IMR-90 (cell line): ENCODE measurements at regions not wholly inside any gene's neighbourhood (a gene's known extent, or its start where the extent isn't known, plus 50 kb on each side); places are given as distances from the start of the nearest gene placed in this dataset.

Source experiments
- ATAC-seq: fragments of 200-7000 bp; cut with Tn5 transposase; 2 replicates; pipeline ENCODE4 v1.9.1; 2020; ENCODE audit warnings: low read depth, mild to moderate bottlenecking, moderate library complexity
- BruUV-seq: library from RNA; stranded (reverse); fragments of 400-500 nt; replicated peaks from 2 replicates; lab custom pipeline; 2021; lab: Mats Ljungman, UMichigan
- CTCF ChIA-PET: fragments of 300-600 bp; formaldehyde crosslinking; extraction: SDS; loops from one replicate; lab custom pipeline; 2021; ENCODE audit warnings: antibody characterized with exemption; lab: Yijun Ruan, JAX
- POLR2A ChIA-PET: fragments of 300-600 bp; sonication (Branson Sonifier 250); formaldehyde crosslinking; loops from one replicate; lab custom pipeline; 2022; ENCODE audit warnings: antibody characterized with exemption; ENCODE audit not compliant: unreplicated experiment; lab: Charles Lee
- DNase-seq: peaks from one replicate; pipeline ENCODE4 v3.0.0; 2013
- H2AFZ ChIP-seq: replicated peaks from 2 replicates; pipeline ENCODE3; 2013; ENCODE audit warnings: low read length, mild to moderate bottlenecking; ENCODE audit not compliant: poor library complexity
- H2AK5ac ChIP-seq: 2 replicates; pipeline ENCODE4 v1.6.1; 2013; ENCODE audit warnings: low read depth, low read length, inconsistent platforms
- H2AK9ac ChIP-seq: replicated peaks from 2 replicates; pipeline ENCODE3; 2013; ENCODE audit warnings: mild to moderate bottlenecking, low read depth, low read length, moderate library complexity; ENCODE audit not compliant: poor library complexity
- H2BK120ac ChIP-seq: 2 replicates; pipeline ENCODE4 v1.6.1; 2013; ENCODE audit warnings: low read depth, low read length, inconsistent platforms
- H2BK15ac ChIP-seq: 3 replicates; pipeline ENCODE4 v1.6.1; 2013; ENCODE audit warnings: low read depth, low read length, inconsistent platforms
- H2BK20ac ChIP-seq: 2 replicates; pipeline ENCODE4 v1.6.1; 2013; ENCODE audit warnings: low read depth, mild to moderate bottlenecking, inconsistent platforms, low read length, moderate library complexity
- H2BK5ac ChIP-seq: 2 replicates; pipeline ENCODE4 v1.6.1; 2013; ENCODE audit warnings: mild to moderate bottlenecking, low read depth, low read length, inconsistent platforms; ENCODE audit not compliant: poor library complexity, severe bottlenecking
- H3K14ac ChIP-seq: replicated peaks from 2 replicates; pipeline ENCODE4 v1.6.1; 2013; ENCODE audit warnings: low read depth, low read length, inconsistent platforms
- H3K18ac ChIP-seq: 2 replicates; pipeline ENCODE4 v1.6.1; 2013; ENCODE audit warnings: low read depth, low read length, control low read depth
- H3K23ac ChIP-seq: 2 replicates; pipeline ENCODE4 v1.6.1; 2013; ENCODE audit warnings: low read depth, low read length, inconsistent platforms
- H3K27ac ChIP-seq: 2 replicates; pipeline ENCODE4 v1.5.1; 2013; ENCODE audit warnings: mild to moderate bottlenecking, control low read depth, low read length; ENCODE audit not compliant: insufficient read depth
- H3K27me3 ChIP-seq: 2 replicates; pipeline ENCODE4 v1.6.1; 2013; ENCODE audit warnings: low read length; ENCODE audit not compliant: control insufficient read depth, insufficient read depth
- H3K36me3 ChIP-seq: 2 replicates; pipeline ENCODE4 v1.6.1; 2013; ENCODE audit warnings: low read length, mixed read lengths; ENCODE audit not compliant: control insufficient read depth, insufficient read depth
- H3K4ac ChIP-seq: 2 replicates; pipeline ENCODE4 v1.6.1; 2013; ENCODE audit warnings: low read depth, low read length, inconsistent platforms
- H3K4me1 ChIP-seq: 2 replicates; pipeline ENCODE4 v1.6.1; 2013; ENCODE audit warnings: low read length, mixed read lengths; ENCODE audit not compliant: control insufficient read depth, insufficient read depth
- H3K4me2 ChIP-seq: 2 replicates; pipeline ENCODE4 v1.6.1; 2013; ENCODE audit warnings: low read depth, mild to moderate bottlenecking, control low read depth, low read length, moderate library complexity
- H3K4me3 ChIP-seq: 2 replicates; pipeline ENCODE4 v1.5.1; 2013; ENCODE audit warnings: low read depth, mild to moderate bottlenecking, control low read depth, low read length, moderate library complexity; ENCODE audit not compliant: insufficient read depth
- H3K56ac ChIP-seq: 2 replicates; pipeline ENCODE4 v1.6.1; 2013; ENCODE audit warnings: low read length, inconsistent platforms; ENCODE audit not compliant: insufficient read depth; ENCODE audit errors: extremely low read depth
- H3K79me1 ChIP-seq, 2 experiments: 2 replicates each; pipeline ENCODE4 v1.6.1; 2013; ENCODE audit warnings: low read length in 2 of 2, inconsistent platforms in 1 of 2, low read depth in 1 of 2
- H3K9ac ChIP-seq: 2 replicates; pipeline ENCODE4 v1.6.1; 2013; ENCODE audit warnings: low read depth, low read length, control low read depth
- H3K9me1 ChIP-seq: 2 replicates; pipeline ENCODE4 v1.6.1; 2013; ENCODE audit warnings: low read length, inconsistent platforms; ENCODE audit not compliant: insufficient read depth
- H3K9me3 ChIP-seq: 2 replicates; pipeline ENCODE4 v1.6.1; 2013; ENCODE audit warnings: low read length; ENCODE audit not compliant: control insufficient read depth, insufficient read depth
- H4K20me1 ChIP-seq: 2 replicates; pipeline ENCODE4 v1.6.1; 2013; ENCODE audit warnings: low read length, inconsistent platforms; ENCODE audit not compliant: insufficient read depth
- H4K5ac ChIP-seq: 2 replicates; pipeline ENCODE4 v1.6.1; 2013; ENCODE audit warnings: mild to moderate bottlenecking, low read depth, low read length, control low read depth
- H4K8ac ChIP-seq, 2 experiments: 2 replicates each; pipeline ENCODE4 v1.6.1; 2013; ENCODE audit warnings: low read depth in 2 of 2, low read length in 2 of 2, control low read depth in 1 of 2, inconsistent platforms in 1 of 2
- H4K91ac ChIP-seq: 2 replicates; pipeline ENCODE4 v1.6.1; 2013; ENCODE audit warnings: low read depth, low read length, inconsistent platforms; ENCODE audit not compliant: insufficient read depth
- BHLHE40 ChIP-seq: fragments of 150-350 bp; IDR thresholded peaks from 2 replicates; pipeline ENCODE4 v1.6.1; 2016; ENCODE audit warnings: mild to moderate bottlenecking, low read depth, low read length
- CEBPB ChIP-seq: IDR thresholded peaks from 2 replicates; pipeline ENCODE4 v1.6.1; 2012; ENCODE audit warnings: low read depth, low read length, improper control_type of control experiment
- CHD1 ChIP-seq: IDR thresholded peaks from 2 replicates; pipeline ENCODE4 v1.6.1; 2012; ENCODE audit warnings: low read depth, low read length, improper control_type of control experiment
- FOS ChIP-seq: fragments of 150-350 bp; IDR thresholded peaks from 2 replicates; pipeline ENCODE4 v1.6.1; 2016; ENCODE audit warnings: low read depth, low read length
- MAFK ChIP-seq: IDR thresholded peaks from 2 replicates; pipeline ENCODE4 v1.6.1; 2012; ENCODE audit warnings: low read depth, low read length, improper control_type of control experiment
- MAZ ChIP-seq: IDR thresholded peaks from 2 replicates; pipeline ENCODE4 v1.6.1; 2012; ENCODE audit warnings: low read depth, mild to moderate bottlenecking, low read length, improper control_type of control experiment, moderate library complexity, borderline replicate concordance
- MXI1 ChIP-seq: IDR thresholded peaks from 2 replicates; pipeline ENCODE4 v1.6.1; 2012; ENCODE audit warnings: low read depth, mild to moderate bottlenecking, low read length, moderate library complexity, borderline replicate concordance
- NFE2L2 ChIP-seq: fragments of 150-350 bp; IDR thresholded peaks from 2 replicates; pipeline ENCODE4 v1.6.1; 2016; ENCODE audit warnings: low read depth, mild to moderate bottlenecking, low read length
- POLR2A ChIP-seq: IDR thresholded peaks from 2 replicates; pipeline ENCODE4 v1.6.1; 2012; ENCODE audit warnings: mild to moderate bottlenecking, low read depth, low read length
- RAD21 ChIP-seq: IDR thresholded peaks from 2 replicates; pipeline ENCODE4 v1.6.1; 2012; ENCODE audit warnings: low read length, improper control_type of control experiment
- RCOR1 ChIP-seq: IDR thresholded peaks from 2 replicates; pipeline ENCODE4 v1.6.1; 2012; ENCODE audit warnings: mild to moderate bottlenecking, low read length, improper control_type of control experiment; ENCODE audit not compliant: insufficient replicate concordance
- RFX5 ChIP-seq: IDR thresholded peaks from 2 replicates; pipeline ENCODE4 v1.8.0; 2012; ENCODE audit warnings: low read depth, mild to moderate bottlenecking, low read length, moderate library complexity
- SMC3 ChIP-seq: fragments of 150-350 bp; IDR thresholded peaks from 2 replicates; pipeline ENCODE4 v1.6.1; 2016; ENCODE audit warnings: low read depth, mild to moderate bottlenecking, antibody characterized with exemption, low read length, moderate library complexity
- WGBS, 2 experiments: methylation state at CpG; one replicate each; pipeline versions ENCODE4 v1.1.5 to v1.1.7; 2013; ENCODE audit warnings: missing lambda C conversion rate in 2 of 2; ENCODE audit not compliant: insufficient read length in 1 of 2; ENCODE audit errors: extremely low coverage in 2 of 2; 5-methylcytosine and 5-hydroxymethylcytosine counted together
- dilution Hi-C: fragments of 300-500 bp; cut with HindIII; formaldehyde crosslinking; loops from one replicate; pipeline ENCODE4 v1.14.3; 2018; ENCODE audit warnings: low sequenced_read_pairs; ENCODE audit not compliant: unreplicated experiment
- in situ Hi-C: fragments of 300-500 bp; cut with MboI; formaldehyde crosslinking; loops from 3 replicates; pipeline ENCODE4 v1.14.3; 2019; ENCODE audit warnings: low sequenced_read_pairs, inconsistent platforms, mixed read lengths
- intact Hi-C: fragments of 100-400 bp; cut with micrococcal nuclease; formaldehyde crosslinking; loops from 2 replicates; pipeline ENCODE4 v1.10.0; 2022
- TF ChIP-seq, protein P1 (sequence below): fragments of 150-350 bp; IDR thresholded peaks from 2 replicates; pipeline ENCODE4 v1.6.1; 2016; ENCODE audit warnings: low read depth, mild to moderate bottlenecking, low read length, moderate library complexity, borderline replicate concordance
- TF ChIP-seq, protein P2 (sequence below): fragments of 150-350 bp; IDR thresholded peaks from 2 replicates; pipeline ENCODE4 v1.6.1; 2017; ENCODE audit warnings: mild to moderate bottlenecking, antibody characterized with exemption, low read length, low read depth
- TF ChIP-seq, protein P3 (sequence below): conservative IDR thresholded peaks from 2 replicates; pipeline ENCODE4 v1.5.1; 2012; ENCODE audit warnings: mild to moderate bottlenecking, low read depth, low read length, improper control_type of control experiment

DNA sequence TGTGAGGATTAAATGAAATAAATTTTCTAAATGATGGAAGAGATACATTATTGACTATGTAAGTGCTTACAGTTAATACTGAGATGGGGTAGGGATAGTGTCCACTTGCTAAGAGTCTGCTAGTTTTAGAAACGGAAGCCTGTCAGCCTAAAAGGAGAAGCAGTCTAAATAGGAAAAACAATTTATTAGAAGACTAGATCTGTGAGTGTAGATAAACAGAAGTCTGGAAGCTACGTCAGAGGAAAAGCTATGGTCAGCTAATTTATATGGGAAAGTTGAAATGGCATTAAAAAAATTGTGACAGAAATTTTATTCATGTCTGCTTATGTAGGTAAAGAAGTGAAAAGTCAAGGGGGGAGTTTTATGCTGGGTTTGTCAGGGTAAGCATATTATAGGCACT, 1338.4 kb upstream of the CHAC2 start:
- no peaks in the 10 kb centered on the region for H3K79me1 ChIP-seq
- no peak overlapping the region for H2BK20ac ChIP-seq
- intact Hi-C loops, result loop anchor here (10.0 kb wide), 1 partner anchor 106 kb away; no protein-coding TSS in a partner anchor
- H4K20me1 ChIP-seq, result no peaks in the 10 kb centered on the region
- H2BK15ac ChIP-seq, result no peak overlapping the region
- peak overlapping the region; percentile 64; the same call in 1 of the 2 replicates for H3K18ac ChIP-seq
- no peak overlapping the region for H4K8ac ChIP-seq
- H3K27ac ChIP-seq, result no peak overlapping the region
- H3K4me1 ChIP-seq, result 0 out of 2 replicates have a peak, but pooled peaks cover 1% of the 10 kb centered on the region
- H4K5ac ChIP-seq, result peak overlapping the region; percentile 59; the same call in 1 of the 2 replicates
- TF ChIP-seq NFE2L2 (no peak), RFX5 (no peak), RAD21 (no peak), RCOR1 (no peak), MXI1 (no peak), FOS (no peak), CHD1 (no peak), POLR2A (no peak), MAFK (no peak; the same call in 1 of the 2 replicates), CEBPB (no peak), BHLHE40 (no peak), MAZ (no peak), SMC3 (no peak)
- TF ChIP-seq, protein P1, sequence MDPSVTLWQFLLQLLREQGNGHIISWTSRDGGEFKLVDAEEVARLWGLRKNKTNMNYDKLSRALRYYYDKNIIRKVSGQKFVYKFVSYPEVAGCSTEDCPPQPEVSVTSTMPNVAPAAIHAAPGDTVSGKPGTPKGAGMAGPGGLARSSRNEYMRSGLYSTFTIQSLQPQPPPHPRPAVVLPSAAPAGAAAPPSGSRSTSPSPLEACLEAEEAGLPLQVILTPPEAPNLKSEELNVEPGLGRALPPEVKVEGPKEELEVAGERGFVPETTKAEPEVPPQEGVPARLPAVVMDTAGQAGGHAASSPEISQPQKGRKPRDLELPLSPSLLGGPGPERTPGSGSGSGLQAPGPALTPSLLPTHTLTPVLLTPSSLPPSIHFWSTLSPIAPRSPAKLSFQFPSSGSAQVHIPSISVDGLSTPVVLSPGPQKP, result no peak
- TF ChIP-seq, protein P2, sequence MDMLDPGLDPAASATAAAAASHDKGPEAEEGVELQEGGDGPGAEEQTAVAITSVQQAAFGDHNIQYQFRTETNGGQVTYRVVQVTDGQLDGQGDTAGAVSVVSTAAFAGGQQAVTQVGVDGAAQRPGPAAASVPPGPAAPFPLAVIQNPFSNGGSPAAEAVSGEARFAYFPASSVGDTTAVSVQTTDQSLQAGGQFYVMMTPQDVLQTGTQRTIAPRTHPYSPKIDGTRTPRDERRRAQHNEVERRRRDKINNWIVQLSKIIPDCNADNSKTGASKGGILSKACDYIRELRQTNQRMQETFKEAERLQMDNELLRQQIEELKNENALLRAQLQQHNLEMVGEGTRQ, result no peak
- TF ChIP-seq, protein P3, sequence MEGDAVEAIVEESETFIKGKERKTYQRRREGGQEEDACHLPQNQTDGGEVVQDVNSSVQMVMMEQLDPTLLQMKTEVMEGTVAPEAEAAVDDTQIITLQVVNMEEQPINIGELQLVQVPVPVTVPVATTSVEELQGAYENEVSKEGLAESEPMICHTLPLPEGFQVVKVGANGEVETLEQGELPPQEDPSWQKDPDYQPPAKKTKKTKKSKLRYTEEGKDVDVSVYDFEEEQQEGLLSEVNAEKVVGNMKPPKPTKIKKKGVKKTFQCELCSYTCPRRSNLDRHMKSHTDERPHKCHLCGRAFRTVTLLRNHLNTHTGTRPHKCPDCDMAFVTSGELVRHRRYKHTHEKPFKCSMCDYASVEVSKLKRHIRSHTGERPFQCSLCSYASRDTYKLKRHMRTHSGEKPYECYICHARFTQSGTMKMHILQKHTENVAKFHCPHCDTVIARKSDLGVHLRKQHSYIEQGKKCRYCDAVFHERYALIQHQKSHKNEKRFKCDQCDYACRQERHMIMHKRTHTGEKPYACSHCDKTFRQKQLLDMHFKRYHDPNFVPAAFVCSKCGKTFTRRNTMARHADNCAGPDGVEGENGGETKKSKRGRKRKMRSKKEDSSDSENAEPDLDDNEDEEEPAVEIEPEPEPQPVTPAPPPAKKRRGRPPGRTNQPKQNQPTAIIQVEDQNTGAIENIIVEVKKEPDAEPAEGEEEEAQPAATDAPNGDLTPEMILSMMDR, result no peak
- DNase-seq (peak; percentile 28), ATAC-seq (no peak; the same call in 1 of the 2 replicates)
- H4K91ac ChIP-seq, result no peak overlapping the region
- no peak overlapping the region for H3K14ac ChIP-seq
- dilution Hi-C loops, result no loop called here
- POLR2A ChIA-PET, result interaction anchor here (0.7 kb wide), 1 partner anchor 101 kb away, joined by 3 read pairs; no protein-coding TSS in a partner anchor
- no peaks in the 10 kb centered on the region for H3K9me1 ChIP-seq
- no peak overlapping the region for H3K23ac ChIP-seq
- H3K36me3 ChIP-seq, result no peaks in the 10 kb centered on the region
- no peak overlapping the region for H2AK5ac ChIP-seq
- no peak overlapping the region for H2AFZ ChIP-seq
- CTCF ChIA-PET, result no interaction called here
- no peak overlapping the region for H2BK120ac ChIP-seq
- in situ Hi-C loops, result no loop called here
- H3K4me2 ChIP-seq, result peak overlapping the region; percentile 11; the same call in 1 of the 2 replicates
- no peaks in the 10 kb centered on the region for H3K27me3 ChIP-seq
- no peak overlapping the region for H3K56ac ChIP-seq
- no peak overlapping the region for H3K4me3 ChIP-seq
- H3K9me3 ChIP-seq, result no peaks in the 10 kb centered on the region
- BruUV-seq, result no TSS peak
- no peak overlapping the region for H3K4ac ChIP-seq
- H3K9ac ChIP-seq, result no peak overlapping the region
- 0% methylated on average over 2 of the region's 2 CpGs; no CpG with 5 or more reads in 1 of the 2 experiments for WGBS, 2 experiments
- H2BK5ac ChIP-seq, result peak overlapping the region; percentile 79
- H2AK9ac ChIP-seq, result no peak overlapping the region
